Colonic mucosa (tissue), 4 donors: ENCODE measurements at regions not wholly inside any gene's neighbourhood (a gene's known extent, or its start where the extent isn't known, plus 50 kb on each side); places are given as distances from the start of the nearest gene placed in this dataset.

Experiments used
- DNase-seq: peaks from one replicate; pipeline ENCODE4 v3.0.0-alpha.2; 2020
- H3K27ac ChIP-seq: fragments of 200-600 bp; one replicate; pipeline ENCODE4 v1.8.0; 2021
- H3K27me3 ChIP-seq: fragments of 200-600 bp; one replicate; pipeline ENCODE4 v1.8.0; 2021
- H3K36me3 ChIP-seq: fragments of 200-600 bp; one replicate; pipeline ENCODE4 v1.8.0; 2021
- H3K4me1 ChIP-seq: fragments of 200-600 bp; one replicate; pipeline ENCODE4 v1.8.0; 2021; ENCODE audit warnings: mild to moderate bottlenecking
- H3K4me3 ChIP-seq: fragments of 200-600 bp; one replicate; pipeline ENCODE4 v1.8.0; 2021
- H3K9ac ChIP-seq, 2 donors: one replicate each; pipeline ENCODE4 v1.7.0; 2013; ENCODE audit warnings: control low read depth in 2 of 2, low read depth in 2 of 2, low read length in 2 of 2
- H3K9me3 ChIP-seq: fragments of 200-600 bp; one replicate; pipeline ENCODE4 v1.8.0; 2021
- intact Hi-C: fragments of 100-400 bp; cut with DNase I; formaldehyde crosslinking; loops from one replicate; pipeline ENCODE4 v1.14.1; 2022
- TF ChIP-seq, protein P1 (sequence below): fragments of 200-600 bp; IDR thresholded peaks from one replicate; pipeline ENCODE4 v1.8.0; 2022; ENCODE audit warnings: antibody characterized with exemption, mild to moderate bottlenecking
- donor health status: healthy.
- donor health status: DM: no; HTN: no; CAD: no.
- donor health status: DM: no; HTN: no; CAD: no.

DNA sequence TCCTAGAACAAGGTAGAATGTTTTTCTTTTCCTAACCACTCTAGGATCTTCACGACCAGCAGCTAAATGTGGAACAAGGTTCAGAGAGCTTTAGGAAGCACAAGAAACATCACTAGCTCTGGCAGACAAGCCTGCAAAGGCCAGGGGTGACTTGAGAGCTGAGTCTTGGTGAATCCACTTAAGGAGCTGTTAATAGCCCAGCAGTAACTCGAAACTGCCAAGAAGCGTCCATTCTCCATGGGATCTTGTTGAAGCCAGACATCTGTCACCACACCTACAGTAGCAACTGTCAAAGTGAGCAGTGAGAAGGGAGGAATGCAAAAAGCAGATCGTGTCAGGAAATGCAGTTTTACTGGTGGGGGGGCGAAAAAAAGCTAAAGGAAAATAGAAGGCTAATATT lies 87.2 kb downstream of the ATPSCKMT start:
- TF ChIP-seq, protein P1, sequence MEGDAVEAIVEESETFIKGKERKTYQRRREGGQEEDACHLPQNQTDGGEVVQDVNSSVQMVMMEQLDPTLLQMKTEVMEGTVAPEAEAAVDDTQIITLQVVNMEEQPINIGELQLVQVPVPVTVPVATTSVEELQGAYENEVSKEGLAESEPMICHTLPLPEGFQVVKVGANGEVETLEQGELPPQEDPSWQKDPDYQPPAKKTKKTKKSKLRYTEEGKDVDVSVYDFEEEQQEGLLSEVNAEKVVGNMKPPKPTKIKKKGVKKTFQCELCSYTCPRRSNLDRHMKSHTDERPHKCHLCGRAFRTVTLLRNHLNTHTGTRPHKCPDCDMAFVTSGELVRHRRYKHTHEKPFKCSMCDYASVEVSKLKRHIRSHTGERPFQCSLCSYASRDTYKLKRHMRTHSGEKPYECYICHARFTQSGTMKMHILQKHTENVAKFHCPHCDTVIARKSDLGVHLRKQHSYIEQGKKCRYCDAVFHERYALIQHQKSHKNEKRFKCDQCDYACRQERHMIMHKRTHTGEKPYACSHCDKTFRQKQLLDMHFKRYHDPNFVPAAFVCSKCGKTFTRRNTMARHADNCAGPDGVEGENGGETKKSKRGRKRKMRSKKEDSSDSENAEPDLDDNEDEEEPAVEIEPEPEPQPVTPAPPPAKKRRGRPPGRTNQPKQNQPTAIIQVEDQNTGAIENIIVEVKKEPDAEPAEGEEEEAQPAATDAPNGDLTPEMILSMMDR, result no peak
- H3K36me3 ChIP-seq, result no peaks in the 10 kb centered on the region

DNA sequence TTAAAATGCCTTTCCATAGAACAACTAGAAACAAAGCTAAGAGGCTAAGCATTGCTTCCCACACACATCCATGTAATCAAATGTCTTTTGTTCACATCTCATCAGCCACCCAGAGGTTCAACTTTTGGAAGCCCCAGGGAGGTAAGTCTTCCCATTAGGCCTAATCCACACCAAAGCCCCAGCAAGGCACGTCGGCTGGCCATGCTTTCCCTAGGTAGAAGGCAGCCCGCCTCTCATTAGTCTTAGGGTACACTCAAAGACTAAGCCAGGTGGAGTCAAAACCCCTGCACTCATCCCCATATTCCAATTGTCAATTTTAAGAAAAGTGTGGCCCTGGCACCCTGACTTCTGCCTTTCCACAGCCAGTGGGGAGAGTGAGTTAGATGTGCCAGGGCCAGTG lies 87.9 kb downstream of the ATPSCKMT start:
- H3K9ac ChIP-seq, result no peak overlapping the region
- no peaks in the 10 kb centered on the region for H3K4me1 ChIP-seq
- intact Hi-C loops, result no loop called here
- H3K36me3 ChIP-seq, result no peaks in the 10 kb centered on the region
- TF ChIP-seq, protein P1, result no peak
- no peaks in the 10 kb centered on the region for H3K27me3 ChIP-seq
- no peaks in the 10 kb centered on the region for H3K9me3 ChIP-seq
- no peak for DNase-seq
- no peak overlapping the region for H3K27ac ChIP-seq
- H3K4me3 ChIP-seq, result no peak overlapping the region

More for the DNA sequence above, 87.2 kb downstream of the ATPSCKMT start:
- Histone ChIP-seq H3K4me3 (no peak overlapping the region), H3K9ac (no peak overlapping the region), H3K27ac (no peak overlapping the region), H3K27me3 (no peaks in the 10 kb centered on the region), H3K4me1 (no peaks in the 10 kb centered on the region), H3K9me3 (no peaks in the 10 kb centered on the region)
- intact Hi-C loops, result no loop called here
- DNase-seq, result no peak

DNA sequence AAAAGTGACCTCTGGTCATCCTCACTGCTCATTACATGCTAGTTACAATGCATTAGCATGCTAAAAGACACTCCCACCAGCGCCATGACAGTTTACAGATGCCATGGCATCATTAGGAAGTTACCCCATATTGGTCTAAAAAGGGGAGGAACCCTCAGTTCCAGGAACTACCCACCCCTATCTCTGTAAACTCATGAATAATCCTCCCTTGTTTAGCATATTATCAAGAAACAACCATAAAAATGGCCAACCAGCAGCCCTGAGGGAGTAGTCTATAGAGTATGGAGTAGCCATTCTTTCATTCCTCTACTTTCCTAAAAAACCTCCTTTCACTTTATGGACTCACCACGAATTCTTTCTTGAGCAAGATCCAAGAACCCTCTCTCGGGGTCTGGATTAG lies 89.4 kb downstream of the ATPSCKMT start:
- H3K9ac ChIP-seq, result no peak overlapping the region
- DNase-seq, result no peak
- no peaks in the 10 kb centered on the region for H3K4me1 ChIP-seq
- H3K9me3 ChIP-seq, result no peaks in the 10 kb centered on the region
- no peak overlapping the region for H3K4me3 ChIP-seq
- H3K36me3 ChIP-seq, result no peaks in the 10 kb centered on the region
- intact Hi-C loops, result no loop called here
- no peak overlapping the region for H3K27ac ChIP-seq
- H3K27me3 ChIP-seq, result no peaks in the 10 kb centered on the region
- TF ChIP-seq, protein P1, result no peak

DNA sequence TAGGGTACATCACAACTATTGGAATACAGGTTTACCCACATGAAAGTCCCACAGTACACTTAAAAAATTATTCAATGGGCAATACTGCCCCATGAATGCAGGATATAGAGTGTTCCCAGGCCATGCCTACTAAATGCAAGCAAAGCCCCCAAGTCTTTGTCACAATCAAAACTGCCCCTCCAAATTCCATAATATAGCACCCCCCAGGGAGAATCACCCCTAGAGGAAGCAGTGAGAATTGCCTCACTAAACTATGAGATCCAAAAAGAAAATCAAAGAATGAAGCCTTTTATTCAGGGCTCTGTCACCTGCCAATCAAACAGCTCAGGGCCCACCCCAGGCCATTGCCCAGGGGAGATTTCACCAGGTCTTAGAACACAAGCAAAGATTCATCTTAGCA lies 90.8 kb downstream of the ATPSCKMT start:
- TF ChIP-seq, protein P1, result no peak
- intact Hi-C loops, result no loop called here
- H3K9ac ChIP-seq, result no peak overlapping the region
- H3K9me3 ChIP-seq, result no peaks in the 10 kb centered on the region
- no peak overlapping the region for H3K27ac ChIP-seq
- H3K36me3 ChIP-seq, result no peaks in the 10 kb centered on the region
- H3K4me1 ChIP-seq, result no peaks in the 10 kb centered on the region
- DNase-seq, result no peak
- H3K27me3 ChIP-seq, result no peaks in the 10 kb centered on the region
- no peak overlapping the region for H3K4me3 ChIP-seq

DNA sequence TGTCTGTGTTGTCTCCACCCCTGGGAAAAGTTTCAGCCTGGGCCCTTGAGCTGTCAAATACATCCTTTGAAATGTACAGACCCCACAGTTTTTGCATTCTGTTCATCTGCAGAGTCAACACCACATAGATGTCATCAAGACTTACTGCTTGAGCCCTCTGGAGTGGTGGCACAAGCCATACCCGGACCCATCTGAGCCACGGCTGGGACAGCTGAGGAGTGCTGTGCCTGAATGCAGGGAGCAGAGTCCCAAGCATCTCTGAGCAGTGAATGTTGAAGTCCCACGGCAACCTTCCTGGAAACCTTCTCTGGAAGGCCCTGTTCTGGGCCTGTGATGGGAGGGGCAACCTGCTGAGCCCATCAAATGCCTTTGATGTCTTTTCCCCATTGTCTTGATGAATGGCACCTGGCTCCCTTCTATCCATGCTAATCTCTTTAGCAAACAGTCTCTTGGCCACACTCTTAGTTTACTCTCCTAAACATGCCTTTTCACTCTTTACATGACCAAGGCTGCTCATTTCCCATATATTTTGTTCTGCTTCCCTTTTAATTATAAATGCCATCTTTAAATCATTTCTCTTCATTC lies 92.5 kb downstream of the ATPSCKMT start:
- TF ChIP-seq, protein P1, result no peak
- intact Hi-C loops, result no loop called here
- no peaks in the 10 kb centered on the region for H3K9me3 ChIP-seq
- no peaks in the 10 kb centered on the region for H3K36me3 ChIP-seq
- no peak overlapping the region for H3K4me3 ChIP-seq
- H3K4me1 ChIP-seq, result no peaks in the 10 kb centered on the region
- no peak overlapping the region for H3K27ac ChIP-seq
- DNase-seq, result no peak
- H3K27me3 ChIP-seq, result no peaks in the 10 kb centered on the region
- H3K9ac ChIP-seq, result no peak overlapping the region
